Panc1 (cell line): ENCODE measurements at regions not wholly inside any gene's neighbourhood (a gene's known extent, or its start where the extent isn't known, plus 50 kb on each side); places are given as distances from the start of the nearest gene placed in this dataset.

Source experiments
- ATAC-seq: fragments of 200-7000 bp; cut with Tn5 transposase; 2 replicates; pipeline ENCODE4 v1.9.1; 2020; ENCODE audit warnings: mild to moderate bottlenecking, moderate library complexity
- BruUV-seq: library from RNA; stranded (reverse); fragments of 400-500 nt; replicated peaks from 2 replicates; lab custom pipeline; 2021; lab: Mats Ljungman, UMichigan
- CTCF ChIA-PET: fragments of 300-600 bp; sonication (Branson Sonifier 250); formaldehyde crosslinking; loops from one replicate; lab custom pipeline; 2022; ENCODE audit warnings: antibody characterized with exemption; lab: Charles Lee
- POLR2A ChIA-PET: fragments of 300-600 bp; sonication (Branson Sonifier 250); formaldehyde crosslinking; loops from one replicate; lab custom pipeline; 2022; ENCODE audit warnings: antibody characterized with exemption; lab: Charles Lee
- DNase-seq: peaks from one replicate; pipeline ENCODE4 v3.0.0-alpha.2; 2010; ENCODE audit warnings: low read depth, low spot score
- H3K27ac ChIP-seq: 2 replicates; pipeline ENCODE4 v1.5.1; 2011; ENCODE audit warnings: mild to moderate bottlenecking, low read length, inconsistent platforms
- H3K27me3 ChIP-seq: fragments of 200-500 bp; sonication (Bioruptor generic); 2 replicates; pipeline ENCODE4 v1.6.0; 2014; ENCODE audit warnings: low read length, inconsistent platforms; ENCODE audit not compliant: control insufficient read depth, insufficient read depth
- H3K36me3 ChIP-seq: fragments of 200-500 bp; sonication (Bioruptor generic); 2 replicates; pipeline ENCODE4 v1.5.1; 2014; ENCODE audit warnings: inconsistent platforms, mild to moderate bottlenecking, low read length, moderate library complexity; ENCODE audit not compliant: control insufficient read depth, insufficient read depth
- H3K4me1 ChIP-seq: 2 replicates; pipeline ENCODE4 v1.5.1; 2011; ENCODE audit warnings: inconsistent platforms, mild to moderate bottlenecking, low read length, moderate library complexity; ENCODE audit not compliant: control insufficient read depth, insufficient read depth
- H3K4me3 ChIP-seq, 2 experiments: 2 replicates each; pipeline ENCODE4 v1.5.1; 2011 to 2012; ENCODE audit warnings: low read depth in 2 of 2, low read length in 2 of 2, mild to moderate bottlenecking in 2 of 2, inconsistent platforms in 1 of 2, moderate library complexity in 1 of 2
- H3K9me3 ChIP-seq: fragments of 200-500 bp; sonication (Bioruptor generic); 2 replicates; pipeline ENCODE4 v1.5.1; 2014; ENCODE audit warnings: low read depth, mild to moderate bottlenecking, inconsistent platforms, low read length, moderate library complexity; ENCODE audit not compliant: control insufficient read depth, insufficient read depth
- CTCF ChIP-seq: fragments of 450-650 bp; IDR thresholded peaks from 2 replicates; pipeline ENCODE4 v1.5.1; 2017; ENCODE audit warnings: mild to moderate bottlenecking
- POLR2AphosphoS5 ChIP-seq: IDR thresholded peaks from 2 replicates; pipeline ENCODE4 v1.6.1; 2012; ENCODE audit warnings: mild to moderate bottlenecking, low read depth, low read length, moderate library complexity
- REST ChIP-seq, 2 experiments: IDR thresholded peaks; 2 replicates each; pipeline ENCODE4 v1.6.1; 2011 to 2012; ENCODE audit warnings: low read depth in 2 of 2, control low read depth in 1 of 2, low read length in 1 of 2, mild to moderate bottlenecking in 1 of 2, moderate library complexity in 1 of 2; ENCODE audit not compliant: insufficient read depth in 1 of 2
- SIN3A ChIP-seq: IDR thresholded peaks from 2 replicates; pipeline ENCODE4 v1.6.1; 2012; ENCODE audit warnings: low read depth, mild to moderate bottlenecking, low read length, moderate library complexity, borderline replicate concordance; ENCODE audit not compliant: insufficient read depth
- TCF7L2 ChIP-seq: IDR thresholded peaks from 2 replicates; pipeline ENCODE4 v1.6.1; 2011; ENCODE audit warnings: mild to moderate bottlenecking, low read depth, low read length, inconsistent platforms
- in situ Hi-C: cut with HindIII; loops from 2 replicates; pipeline ENCODE4 v1.10.0; 2016; ENCODE audit warnings: low sequenced_read_pairs, low pct_unique_long_range_greater_than_20kb
- intact Hi-C: fragments of 100-400 bp; cut with micrococcal nuclease; formaldehyde crosslinking; loops from one replicate; pipeline ENCODE4 v1.10.0; 2022; ENCODE audit not compliant: unreplicated experiment

- Histone ChIP-seq H3K36me3 (no peaks in the 10 kb centered on the region; the same call in 1 of the 2 replicates), H3K4me1 (no peaks in the 10 kb centered on the region), H3K4me3 (no peak overlapping the region), H3K27me3 (peaks cover 11% of the 10 kb centered on the region), H3K27ac (no peak overlapping the region), H3K9me3 (no peaks in the 10 kb centered on the region)
- no peak for ATAC-seq
- intact Hi-C loops (loop anchor here (5.0 kb wide), 1 partner anchor 38 kb away; no protein-coding TSS in a partner anchor), in situ Hi-C loops (no loop called here)
- TF ChIP-seq REST (IDR thresholded peaks at IDR 0.05; ENCODE audit: insufficient read depth in 1 of 2, low read depth in 2 of 2, low read length in 1 of 2) (no peak), CTCF (peak; percentile 21; the same call in 1 of the 2 replicates)
- POLR2A ChIA-PET: no interaction called here
- BruUV-seq: no TSS peak
- no peak for DNase-seq
- CTCF ChIA-PET: no interaction called here
Observed at GRCh38 chr10:2938869-2939268, 128.5 kb upstream of the PFKP start.

- in situ Hi-C loops: no loop called here
- intact Hi-C loops: loop anchor here (5.0 kb wide), 1 partner anchor 40 kb away; no protein-coding TSS in a partner anchor
Observed at GRCh38 chr10:2936816-2937215, 130.5 kb upstream of the PFKP start.

More at GRCh38 chr10:2936816-2937215, 130.5 kb upstream of the PFKP start:
- H3K27ac ChIP-seq: no peak overlapping the region
- peaks cover 11% of the 10 kb centered on the region for H3K27me3 ChIP-seq
- TF ChIP-seq CTCF (no peak), REST (IDR thresholded peaks at IDR 0.05; ENCODE audit: insufficient read depth in 1 of 2, low read depth in 2 of 2, low read length in 1 of 2) (no peak), POLR2AphosphoS5 (no peak), TCF7L2 (no peak), SIN3A (no peak)
- H3K4me3 ChIP-seq: no peak overlapping the region
- ChIA-PET CTCF (no interaction called here), POLR2A (no interaction called here)
- H3K36me3 ChIP-seq: no peaks in the 10 kb centered on the region; the same call in 1 of the 2 replicates
- no peaks in the 10 kb centered on the region for H3K4me1 ChIP-seq
- no peak for ATAC-seq
- BruUV-seq: no TSS peak
- DNase-seq: no peak
- H3K9me3 ChIP-seq: no peaks in the 10 kb centered on the region
